BJ (cell line): ENCODE measurements at regions not wholly inside any gene's neighbourhood (a gene's known extent, or its start where the extent isn't known, plus 50 kb on each side); places are given as distances from the start of the nearest gene placed in this dataset.
A peak's percentile ranks its signal among the peaks of the same experiment; 100 is the strongest.

Experiments
- CTCF ChIA-PET: fragments of 350-600 bp; formaldehyde crosslinking; extraction: SDS; loops from one replicate; lab custom pipeline; 2021; ENCODE audit warnings: antibody characterized with exemption, inconsistent platforms; lab: Yijun Ruan, JAX
- POLR2A ChIA-PET: fragments of 300-600 bp; sonication (Branson Sonifier 250); formaldehyde crosslinking; extraction: SDS; loops from one replicate; lab custom pipeline; 2021; ENCODE audit warnings: antibody characterized with exemption; lab: Charles Lee
- DNase-seq: peaks from one replicate; pipeline ENCODE4 v3.0.0-alpha.2; 2011; ENCODE audit warnings: low read depth
- H3K27me3 ChIP-seq: 2 replicates; pipeline ENCODE4 v1.6.0; 2011; ENCODE audit warnings: low read length; ENCODE audit not compliant: control insufficient read depth, insufficient read depth
- H3K36me3 ChIP-seq: 2 replicates; pipeline ENCODE4 v1.5.1; 2011; ENCODE audit warnings: low read length; ENCODE audit not compliant: control insufficient read depth, insufficient read depth
- H3K4me3 ChIP-seq: 2 replicates; pipeline ENCODE4 v1.5.1; 2011; ENCODE audit warnings: low read depth, mild to moderate bottlenecking, control low read depth, low read length
- TF ChIP-seq, protein P1 (sequence below): IDR thresholded peaks from 2 replicates; pipeline ENCODE4 v1.5.1; 2011; ENCODE audit warnings: low read depth, mild to moderate bottlenecking, control low read depth, inconsistent platforms, low read length, moderate library complexity; ENCODE audit not compliant: insufficient read depth

DNA sequence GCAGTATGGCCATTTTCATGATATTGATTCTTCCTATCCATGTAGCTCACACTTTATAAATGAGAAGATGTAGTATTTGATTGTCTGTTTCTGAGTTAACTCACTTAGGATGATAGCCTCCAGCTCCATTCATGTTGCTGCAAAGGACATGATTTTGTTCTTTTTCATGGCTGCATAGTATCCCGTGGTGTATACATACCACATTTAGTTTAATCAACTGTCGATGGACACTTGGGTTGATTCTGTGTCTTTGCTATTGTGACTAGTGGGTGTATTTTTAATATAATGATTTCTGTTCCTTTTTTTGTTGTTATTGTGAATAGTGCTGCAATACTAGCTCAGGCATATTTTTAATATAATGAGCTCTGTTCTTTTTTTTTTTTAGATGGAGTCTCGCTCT is 560.3 kb upstream of the ZNF608 start:
- DNase-seq, result no peak
- ChIA-PET POLR2A (no interaction called here), CTCF (no interaction called here)
- no peaks in the 10 kb centered on the region for H3K27me3 ChIP-seq
- no peak overlapping the region for H3K4me3 ChIP-seq
- H3K36me3 ChIP-seq, result no peaks in the 10 kb centered on the region
- TF ChIP-seq, protein P1, sequence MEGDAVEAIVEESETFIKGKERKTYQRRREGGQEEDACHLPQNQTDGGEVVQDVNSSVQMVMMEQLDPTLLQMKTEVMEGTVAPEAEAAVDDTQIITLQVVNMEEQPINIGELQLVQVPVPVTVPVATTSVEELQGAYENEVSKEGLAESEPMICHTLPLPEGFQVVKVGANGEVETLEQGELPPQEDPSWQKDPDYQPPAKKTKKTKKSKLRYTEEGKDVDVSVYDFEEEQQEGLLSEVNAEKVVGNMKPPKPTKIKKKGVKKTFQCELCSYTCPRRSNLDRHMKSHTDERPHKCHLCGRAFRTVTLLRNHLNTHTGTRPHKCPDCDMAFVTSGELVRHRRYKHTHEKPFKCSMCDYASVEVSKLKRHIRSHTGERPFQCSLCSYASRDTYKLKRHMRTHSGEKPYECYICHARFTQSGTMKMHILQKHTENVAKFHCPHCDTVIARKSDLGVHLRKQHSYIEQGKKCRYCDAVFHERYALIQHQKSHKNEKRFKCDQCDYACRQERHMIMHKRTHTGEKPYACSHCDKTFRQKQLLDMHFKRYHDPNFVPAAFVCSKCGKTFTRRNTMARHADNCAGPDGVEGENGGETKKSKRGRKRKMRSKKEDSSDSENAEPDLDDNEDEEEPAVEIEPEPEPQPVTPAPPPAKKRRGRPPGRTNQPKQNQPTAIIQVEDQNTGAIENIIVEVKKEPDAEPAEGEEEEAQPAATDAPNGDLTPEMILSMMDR, result no peak

DNA sequence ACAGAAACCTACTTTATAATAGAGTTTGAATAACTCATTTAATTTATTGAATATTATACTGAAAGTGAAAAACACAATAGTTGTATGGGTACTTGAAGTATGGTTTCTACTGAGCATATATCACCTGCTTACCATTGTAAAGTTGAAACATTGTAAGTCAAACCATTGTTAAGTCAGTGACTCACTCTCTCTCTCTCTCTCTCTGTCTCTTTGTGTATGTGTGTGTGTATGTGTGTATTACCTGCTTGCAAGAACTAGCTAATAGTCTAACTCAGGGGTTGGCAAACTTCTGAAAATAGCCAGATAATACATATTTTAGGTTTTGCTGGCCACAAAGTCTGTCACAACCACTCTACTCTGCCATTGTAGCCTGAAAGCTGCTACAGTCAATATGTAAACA is 564.3 kb upstream of the ZNF608 start:
- CTCF ChIA-PET, result no interaction called here
- TF ChIP-seq, protein P1, result no peak
- no peak for DNase-seq
- no peak overlapping the region for H3K4me3 ChIP-seq
- POLR2A ChIA-PET, result interaction anchor here (0.7 kb wide), 1 partner anchor 1202 kb away, joined by 3 read pairs; no protein-coding TSS in a partner anchor
- H3K27me3 ChIP-seq, result no peaks in the 10 kb centered on the region
- no peaks in the 10 kb centered on the region for H3K36me3 ChIP-seq

DNA sequence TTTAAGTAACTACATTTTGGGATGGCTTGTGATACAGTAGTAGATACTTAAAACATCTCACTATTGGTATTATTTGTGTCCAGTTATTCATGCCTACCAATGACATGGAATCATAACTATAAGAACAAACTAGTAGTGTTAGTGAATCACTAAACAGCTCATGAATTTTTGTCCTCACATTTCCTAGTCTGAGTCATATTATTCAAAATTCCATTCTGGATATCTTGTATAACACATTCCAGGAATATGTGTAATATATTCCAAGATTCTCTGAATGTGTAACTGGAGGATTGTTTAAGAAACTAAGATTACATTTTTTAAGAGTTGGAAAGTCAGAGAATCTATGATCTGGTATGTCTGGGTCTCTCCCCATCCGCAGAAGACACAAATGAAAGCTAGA is 565.3 kb upstream of the ZNF608 start:
- ChIA-PET CTCF (interaction anchor here (0.6 to 1.2 kb wide), 2 partner anchors 13 to 377 kb away, joined by 5 read pairs; no protein-coding TSS in a partner anchor), POLR2A (no interaction called here)
- Histone ChIP-seq H3K4me3 (no peak overlapping the region), H3K27me3 (no peaks in the 10 kb centered on the region), H3K36me3 (no peaks in the 10 kb centered on the region)
- peak; percentile 78 for DNase-seq
- TF ChIP-seq, protein P1, result no peak

DNA sequence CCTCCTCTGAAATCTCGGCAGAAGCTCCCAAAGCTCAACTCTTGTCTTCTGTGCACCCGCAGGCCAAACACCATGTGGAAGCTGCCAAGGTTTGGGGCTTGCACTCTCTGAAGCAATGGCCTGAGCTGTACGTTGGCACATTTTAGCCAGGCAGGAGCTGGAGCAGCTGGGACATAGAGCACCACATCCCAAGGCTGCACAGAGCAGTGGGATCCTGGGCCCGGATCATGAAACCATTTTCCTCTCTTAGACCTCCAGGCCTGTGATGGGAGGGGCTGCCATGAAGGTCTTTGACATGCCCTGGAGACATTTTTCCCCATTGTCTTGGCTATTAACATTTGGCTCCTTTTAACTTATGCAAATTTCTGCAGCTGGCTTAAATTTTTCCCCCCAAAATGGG is 567.1 kb upstream of the ZNF608 start:
- TF ChIP-seq, protein P1, result no peak
- H3K36me3 ChIP-seq, result no peaks in the 10 kb centered on the region
- ChIA-PET POLR2A (no interaction called here), CTCF (no interaction called here)
- H3K4me3 ChIP-seq, result no peak overlapping the region
- H3K27me3 ChIP-seq, result no peaks in the 10 kb centered on the region
- DNase-seq, result no peak

DNA sequence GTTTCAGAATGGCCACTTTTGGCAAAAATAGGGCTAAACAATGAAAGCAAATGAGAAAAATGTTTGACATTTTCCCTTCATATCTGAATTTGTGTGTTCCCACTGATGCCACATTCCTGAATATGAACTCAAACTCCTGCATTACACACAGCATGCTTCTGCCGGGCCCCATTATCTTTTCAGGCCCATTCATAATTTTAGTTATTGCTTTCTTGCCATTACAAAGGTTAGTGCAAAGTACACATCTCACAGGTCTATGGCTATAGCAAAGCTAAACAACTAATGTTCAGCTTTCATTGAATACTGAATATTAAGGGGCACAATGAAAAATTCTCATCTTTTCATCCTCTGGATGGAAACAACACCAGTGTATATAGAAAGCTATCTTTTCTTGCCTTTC is 568.9 kb upstream of the ZNF608 start:
- Histone ChIP-seq H3K27me3 (no peaks in the 10 kb centered on the region), H3K4me3 (no peak overlapping the region), H3K36me3 (no peaks in the 10 kb centered on the region)
- POLR2A ChIA-PET, result no interaction called here
- CTCF ChIA-PET, result no interaction called here
- TF ChIP-seq, protein P1, result no peak
- DNase-seq, result no peak
